Endothelial cell of umbilical vein (primary cell): ENCODE measurements at regions not wholly inside any gene's neighbourhood (a gene's known extent, or its start where the extent isn't known, plus 50 kb on each side); places are given as distances from the start of the nearest gene placed in this dataset.

Source experiments
- BruUV-seq: library from RNA; stranded (reverse); fragments of 400-500 nt; replicated peaks from 2 replicates; lab custom pipeline; 2021; lab: Mats Ljungman, UMichigan
- CTCF ChIA-PET: fragments of 300-600, 350-600 bp; sonication (Branson Sonifier 250); formaldehyde crosslinking; loops from one replicate; lab custom pipeline; 2021; ENCODE audit warnings: antibody characterized with exemption, inconsistent platforms; lab: Charles Lee
- POLR2A ChIA-PET: fragments of 300-600, 350-600 bp; sonication (Branson Sonifier 250); formaldehyde crosslinking; loops from one replicate; lab custom pipeline; 2021; ENCODE audit warnings: antibody characterized with exemption, inconsistent platforms; lab: Charles Lee
- DNase-seq: peaks from one replicate; pipeline ENCODE4 v3.0.0-alpha.2; 2011; ENCODE audit warnings: low read depth, low spot score
- FAIRE-seq: peaks from 2 replicates; lab custom pipeline; 2011; peaks lifted over from hg19 to GRCh38; lab: Jason Lieb, UNC
- H2AFZ ChIP-seq: 2 replicates; pipeline ENCODE4 v1.6.0; 2012; ENCODE audit warnings: low read depth, low read length, control low read depth, inconsistent platforms
- H3K27ac ChIP-seq: 2 replicates; pipeline ENCODE4 v1.5.1; 2011; ENCODE audit warnings: low read depth, mild to moderate bottlenecking, control low read depth, low read length, moderate library complexity; ENCODE audit not compliant: insufficient read depth
- H3K27me3 ChIP-seq, 2 experiments: 2 replicates each; pipeline versions ENCODE4 v1.6.0 to v1.6.1; 2011; ENCODE audit warnings: low read length in 2 of 2, mixed read lengths in 1 of 2; ENCODE audit not compliant: control insufficient read depth in 2 of 2, insufficient read depth in 2 of 2
- H3K36me3 ChIP-seq, 2 experiments: 2 replicates in 1 of 2; 3 replicates in 1 of 2; pipeline ENCODE4 v1.5.1; 2011; ENCODE audit warnings: low read length in 2 of 2, mild to moderate bottlenecking in 1 of 2, moderate library complexity in 1 of 2; ENCODE audit not compliant: control insufficient read depth in 2 of 2, insufficient read depth in 2 of 2; ENCODE audit errors: extremely low read depth in 1 of 2
- H3K4me1 ChIP-seq: 3 replicates; pipeline ENCODE4 v1.5.1; 2011; ENCODE audit warnings: mild to moderate bottlenecking, low read length; ENCODE audit not compliant: control insufficient read depth, insufficient read depth; ENCODE audit errors: extremely low read depth
- H3K4me2 ChIP-seq: 2 replicates; pipeline ENCODE4 v1.6.1; 2011; ENCODE audit warnings: low read length, control low read depth, mixed read lengths; ENCODE audit not compliant: insufficient read depth
- H3K4me3 ChIP-seq, 3 experiments: fragments of 200-600 bp in 1 of 3; sonication (generic), shearing (Covaris generic) in 1 of 3; replicated peaks in 1 of 3; 2 replicates each; pipeline ENCODE4 v1.5.1; 2011 to 2016; ENCODE audit warnings: control low read depth in 3 of 3, low read length in 3 of 3, mild to moderate bottlenecking in 2 of 3, inconsistent platforms in 1 of 3, low read depth in 1 of 3, moderate library complexity in 1 of 3; ENCODE audit not compliant: insufficient read depth in 1 of 3
- H3K79me2 ChIP-seq: 2 replicates; pipeline ENCODE4 v1.6.0; 2012; ENCODE audit warnings: low read length, inconsistent platforms; ENCODE audit not compliant: control insufficient read depth, insufficient read depth
- H3K9ac ChIP-seq: replicated peaks from 2 replicates; pipeline ENCODE3; 2011; ENCODE audit warnings: low read length, control low read depth; ENCODE audit not compliant: insufficient read depth; ENCODE audit errors: extremely low read depth
- H3K9me1 ChIP-seq: replicated peaks from 3 replicates; pipeline ENCODE4 v1.6.0; 2011; ENCODE audit warnings: mild to moderate bottlenecking, low read length; ENCODE audit not compliant: control insufficient read depth, insufficient read depth; ENCODE audit errors: extremely low read depth
- H3K9me3 ChIP-seq: replicated peaks from 2 replicates; pipeline ENCODE4 v1.5.1; 2012; ENCODE audit warnings: low read length, inconsistent platforms; ENCODE audit not compliant: control insufficient read depth, insufficient read depth
- H4K20me1 ChIP-seq: replicated peaks from 2 replicates; pipeline ENCODE3; 2011; ENCODE audit warnings: mild to moderate bottlenecking, low read length; ENCODE audit not compliant: control insufficient read depth, insufficient read depth; ENCODE audit errors: extremely low read depth
- CTCF ChIP-seq, 2 donors: IDR thresholded peaks; 1 replicate in 1 of 2; 2 replicates in 1 of 2; pipeline ENCODE4 v1.5.1; 2011; ENCODE audit warnings: low read length in 2 of 2, mild to moderate bottlenecking in 2 of 2, moderate library complexity in 2 of 2, control low read depth in 1 of 2, inconsistent platforms in 1 of 2, low read depth in 1 of 2; ENCODE audit not compliant: insufficient read depth in 1 of 2; ENCODE audit errors: extremely low read depth in 1 of 2
- EZH2 ChIP-seq: IDR thresholded peaks from 2 replicates; pipeline ENCODE4 v1.6.1; 2012; ENCODE audit warnings: borderline replicate concordance, low read depth, mild to moderate bottlenecking, moderate library complexity, low read length, inconsistent platforms; ENCODE audit not compliant: severe bottlenecking
- FOS ChIP-seq: IDR thresholded peaks from 2 replicates; pipeline ENCODE4 v1.6.1; 2011; ENCODE audit warnings: mild to moderate bottlenecking, low read length, moderate library complexity, borderline replicate concordance; ENCODE audit not compliant: insufficient read depth
- GATA2 ChIP-seq: IDR thresholded peaks from 2 replicates; pipeline ENCODE4 v1.7.0; 2011; ENCODE audit warnings: low read depth, mild to moderate bottlenecking, moderate library complexity, mixed read lengths, low read length; ENCODE audit not compliant: insufficient read length, insufficient read depth
- JUN ChIP-seq: IDR thresholded peaks from 2 replicates; pipeline ENCODE4 v1.6.1; 2011; ENCODE audit warnings: borderline replicate concordance, low read depth; ENCODE audit not compliant: insufficient read length, insufficient read depth
- MAX ChIP-seq: IDR thresholded peaks from 2 replicates; pipeline ENCODE4 v1.6.1; 2011; ENCODE audit not compliant: insufficient read depth, insufficient read length
- MYC ChIP-seq: IDR thresholded peaks from one replicate; pipeline ENCODE4 v1.6.1; 2011; ENCODE audit warnings: mild to moderate bottlenecking, low read depth, low read length
- POLR2A ChIP-seq: IDR thresholded peaks from 2 replicates; pipeline ENCODE4 v1.6.1; 2012; ENCODE audit warnings: low read depth, mild to moderate bottlenecking, control low read depth, low read length
- POLR2AphosphoS5 ChIP-seq: IDR thresholded peaks from 2 replicates; pipeline ENCODE4 v1.6.1; 2012; ENCODE audit warnings: low read depth, mild to moderate bottlenecking, control low read depth, low read length, moderate library complexity; ENCODE audit not compliant: insufficient read depth
- dilution Hi-C: fragments of 300-500 bp; cut with MboI; formaldehyde crosslinking; loops from one replicate; pipeline ENCODE4 v1.15.0; 2019; ENCODE audit warnings: low sequenced_read_pairs; ENCODE audit not compliant: extremely low pct_ligation_motif_present
- intact Hi-C: fragments of 100-400 bp; cut with micrococcal nuclease; formaldehyde crosslinking; loops from one replicate; pipeline ENCODE4 v1.10.0; 2022

GRCh38 chr5:111002036-111002435, 69.5 kb upstream of the TSLP start:
- no peaks in the 10 kb centered on the region for H3K79me2 ChIP-seq
- dilution Hi-C loops: no loop called here
- no peak for FAIRE-seq
- DNase-seq: no peak
- H3K4me3 ChIP-seq: no peak overlapping the region
- no peaks in the 10 kb centered on the region for H3K9me3 ChIP-seq
- TF ChIP-seq MYC (no peak), EZH2 (no peak), GATA2 (no peak), JUN (no peak), POLR2A (no peak), POLR2AphosphoS5 (no peak), MAX (no peak)
- H3K4me1 ChIP-seq: no peaks in the 10 kb centered on the region
- H3K9ac ChIP-seq: no peak overlapping the region
- H3K4me2 ChIP-seq: no peak overlapping the region
- no peaks in the 10 kb centered on the region for H4K20me1 ChIP-seq
- H3K27ac ChIP-seq: no peak overlapping the region
- ChIA-PET POLR2A (no interaction called here), CTCF (no interaction called here)
- H3K36me3 ChIP-seq: no peaks in the 10 kb centered on the region
- intact Hi-C loops: no loop called here
- H3K27me3 ChIP-seq: no peaks in the 10 kb centered on the region
- no TSS peak for BruUV-seq
- no peaks in the 10 kb centered on the region for H3K9me1 ChIP-seq
- H2AFZ ChIP-seq: no peak overlapping the region

- POLR2A ChIA-PET: no interaction called here
- no TSS peak for BruUV-seq
- H3K79me2 ChIP-seq: no peaks in the 10 kb centered on the region
- no peak overlapping the region for H3K4me3 ChIP-seq
- FAIRE-seq (no peak), DNase-seq (no peak)
- H3K9ac ChIP-seq: no peak overlapping the region
- TF ChIP-seq MAX: no peak
- TF ChIP-seq CTCF (IDR thresholded peaks at IDR 0.05; ENCODE audit: extremely low read depth in 1 of 2, insufficient read depth in 1 of 2, low read depth in 1 of 2, low read length in 2 of 2): no peak
- no peak for TF ChIP-seq MYC
- TF ChIP-seq POLR2AphosphoS5: no peak
- TF ChIP-seq FOS: no peak
- TF ChIP-seq GATA2: no peak
- no peak for TF ChIP-seq POLR2A
- H4K20me1 ChIP-seq: no peaks in the 10 kb centered on the region
- H3K4me2 ChIP-seq: no peak overlapping the region
- no peaks in the 10 kb centered on the region for H3K9me3 ChIP-seq
- CTCF ChIA-PET: no interaction called here
- intact Hi-C loops (no loop called here), dilution Hi-C loops (no loop called here)
- H3K4me1 ChIP-seq: no peaks in the 10 kb centered on the region
- H3K27me3 ChIP-seq: no peaks in the 10 kb centered on the region
- no peak overlapping the region for H2AFZ ChIP-seq
- H3K36me3 ChIP-seq: no peaks in the 10 kb centered on the region
- H3K27ac ChIP-seq: no peak overlapping the region
- H3K9me1 ChIP-seq: no peaks in the 10 kb centered on the region
Measured at GRCh38 chr5:111003623-111004022, 67.9 kb upstream of the TSLP start.
